H1 (cell line): ENCODE measurements at regions not wholly inside any gene's neighbourhood (a gene's known extent, or its start where the extent isn't known, plus 50 kb on each side); places are given as distances from the start of the nearest gene placed in this dataset.

Experiments
- TAF1 ChIP-seq: IDR thresholded peaks from 2 replicates; pipeline ENCODE4 v1.6.1; 2011; ENCODE audit warnings: mild to moderate bottlenecking, low read depth, low read length

DNA sequence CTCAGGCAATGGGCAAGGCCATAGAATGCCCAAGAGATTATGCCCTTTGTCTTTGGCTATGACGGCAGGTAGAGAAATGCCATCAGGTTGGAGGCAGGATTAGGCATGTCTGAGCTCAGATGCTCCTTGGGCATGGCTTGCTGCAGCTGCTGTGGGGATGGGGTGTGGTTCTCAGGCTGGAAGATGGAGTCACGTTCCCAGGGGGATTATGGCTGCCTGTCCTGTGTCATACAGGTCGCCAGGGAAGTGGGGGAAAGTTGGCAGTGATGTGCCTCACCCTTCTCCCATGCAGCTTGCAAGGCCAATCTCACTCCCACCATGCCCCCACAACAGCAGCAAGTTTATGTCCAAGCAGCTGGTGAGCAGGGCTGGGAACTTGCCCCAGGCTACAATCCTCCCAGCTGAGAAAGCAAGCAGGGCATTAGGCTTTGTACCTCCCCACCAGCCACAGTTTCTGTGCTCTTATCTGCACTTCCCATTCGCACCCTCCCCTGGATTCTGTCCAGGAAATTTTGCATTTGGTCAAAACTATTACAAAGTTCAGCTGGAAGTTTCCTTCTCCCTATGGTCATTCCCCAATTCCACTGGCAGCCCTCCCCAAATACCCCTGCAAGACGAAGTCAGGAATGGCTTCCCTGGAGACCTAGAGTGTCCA, 1788.0 kb upstream of the NUDT12 start (continued):
- TF ChIP-seq TAF1 = no peak
